Thymus (tissue), 11 donors: ENCODE measurements at regions not wholly inside any gene's neighbourhood (a gene's known extent, or its start where the extent isn't known, plus 50 kb on each side); places are given as distances from the start of the nearest gene placed in this dataset.

Experiments used
- DNase-seq, 9 donors: peaks; one replicate each; pipeline ENCODE4 v3.0.0-alpha.2; 2013; ENCODE audit warnings: low spot score in 9 of 9, low read depth in 6 of 9, missing footprints in 1 of 9
- H3K27ac ChIP-seq, 2 donors: one replicate each; pipeline ENCODE4 v1.5.1; 2013; ENCODE audit warnings: control low read depth in 1 of 2, low read depth in 1 of 2, low read length in 1 of 2, mild to moderate bottlenecking in 1 of 2, moderate library complexity in 1 of 2
- H3K27me3 ChIP-seq, 2 donors: one replicate each; pipeline ENCODE4 v1.5.1; 2013; ENCODE audit warnings: low read length in 1 of 2; ENCODE audit not compliant: control insufficient read depth in 2 of 2, insufficient read depth in 1 of 2
- H3K36me3 ChIP-seq, 2 donors: one replicate each; pipeline ENCODE4 v1.5.1; 2013; ENCODE audit warnings: low read length in 1 of 2, mild to moderate bottlenecking in 1 of 2, moderate library complexity in 1 of 2; ENCODE audit not compliant: control insufficient read depth in 2 of 2, insufficient read depth in 2 of 2
- H3K4me1 ChIP-seq, 2 donors: one replicate each; pipeline ENCODE4 v1.5.1; 2013; ENCODE audit warnings: low read length in 2 of 2; ENCODE audit not compliant: control insufficient read depth in 2 of 2, insufficient read depth in 2 of 2
- H3K4me3 ChIP-seq, 2 donors: one replicate each; pipeline ENCODE4 v1.5.1; 2013; ENCODE audit warnings: low read length in 2 of 2, control low read depth in 1 of 2, mild to moderate bottlenecking in 1 of 2
- H3K9me3 ChIP-seq, 2 donors: one replicate each; pipeline ENCODE4 v1.5.1; 2013; ENCODE audit warnings: low read length in 1 of 2, mild to moderate bottlenecking in 1 of 2; ENCODE audit not compliant: control insufficient read depth in 2 of 2, insufficient read depth in 1 of 2
- WGBS: extraction: QIAGEN DNeasy Blood & Tissue Kit; methylation state at CpG from one replicate; pipeline ENCODE4 v1.1.7; 2013; 5-methylcytosine and 5-hydroxymethylcytosine counted together
- donor health status: healthy.

GRCh38 chr5:38039091-38039490, 199.2 kb upstream of the GDNF start:
- WGBS, result 94% methylated on average over 2 of the region's 2 CpGs
- H3K4me1 ChIP-seq, result no peaks in the 10 kb centered on the region
- DNase-seq, result no peak
- no peaks in the 10 kb centered on the region for H3K9me3 ChIP-seq
- H3K36me3 ChIP-seq, result no peaks in the 10 kb centered on the region
- no peaks in the 10 kb centered on the region for H3K27me3 ChIP-seq
- no peak overlapping the region for H3K4me3 ChIP-seq
- no peak overlapping the region for H3K27ac ChIP-seq

GRCh38 chr5:38036765-38037164, 196.9 kb upstream of the GDNF start:
- 66% methylated on average over 4 of the region's 4 CpGs for WGBS
- H3K36me3 ChIP-seq, result no peaks in the 10 kb centered on the region

GRCh38 chr5:38032149-38032548, 192.3 kb upstream of the GDNF start:
- 90% methylated on average over 1 of the region's 1 CpG for WGBS
- H3K36me3 ChIP-seq, result no peaks in the 10 kb centered on the region
- H3K27me3 ChIP-seq, result no peaks in the 10 kb centered on the region
- no peak overlapping the region for H3K4me3 ChIP-seq
- H3K9me3 ChIP-seq, result no peaks in the 10 kb centered on the region
- no peaks in the 10 kb centered on the region for H3K4me1 ChIP-seq
- no peak for DNase-seq
- H3K27ac ChIP-seq, result no peak overlapping the region

More at GRCh38 chr5:38036765-38037164, 196.9 kb upstream of the GDNF start:
- no peak for DNase-seq
- Histone ChIP-seq H3K4me1 (no peaks in the 10 kb centered on the region), H3K4me3 (no peak overlapping the region), H3K9me3 (no peaks in the 10 kb centered on the region), H3K27me3 (no peaks in the 10 kb centered on the region), H3K27ac (no peak overlapping the region)

GRCh38 chr5:38031304-38031703, 191.5 kb upstream of the GDNF start:
- Histone ChIP-seq H3K4me3 (no peak overlapping the region), H3K27me3 (no peaks in the 10 kb centered on the region), H3K36me3 (no peaks in the 10 kb centered on the region), H3K27ac (no peak overlapping the region), H3K9me3 (no peaks in the 10 kb centered on the region), H3K4me1 (no peaks in the 10 kb centered on the region)
- 87% methylated on average over 1 of the region's 1 CpG for WGBS
- DNase-seq, result no peak

- no peak overlapping the region for H3K27ac ChIP-seq
- no peaks in the 10 kb centered on the region for H3K4me1 ChIP-seq
- no peak overlapping the region for H3K4me3 ChIP-seq
- H3K9me3 ChIP-seq, result no peaks in the 10 kb centered on the region
- 98% methylated on average over 6 of the region's 6 CpGs for WGBS
- no peaks in the 10 kb centered on the region for H3K27me3 ChIP-seq
- H3K36me3 ChIP-seq, result no peaks in the 10 kb centered on the region
- DNase-seq, result no peak
Measured at GRCh38 chr5:38029397-38030065, 189.7 kb upstream of the GDNF start.

GRCh38 chr5:38023799-38024198, 184.0 kb upstream of the GDNF start:
- no peak for DNase-seq
- Histone ChIP-seq H3K27me3 (no peaks in the 10 kb centered on the region), H3K4me3 (no peak overlapping the region), H3K27ac (no peak overlapping the region), H3K36me3 (no peaks in the 10 kb centered on the region), H3K9me3 (no peaks in the 10 kb centered on the region), H3K4me1 (no peaks in the 10 kb centered on the region)
- WGBS, result 81% methylated on average over 4 of the region's 4 CpGs

- H3K27me3 ChIP-seq, result no peaks in the 10 kb centered on the region
- H3K4me1 ChIP-seq, result no peaks in the 10 kb centered on the region
- no peak overlapping the region for H3K4me3 ChIP-seq
- H3K9me3 ChIP-seq, result no peaks in the 10 kb centered on the region
- H3K27ac ChIP-seq, result no peak overlapping the region
- 77% methylated on average over 4 of the region's 4 CpGs for WGBS
- no peak for DNase-seq
- H3K36me3 ChIP-seq, result no peaks in the 10 kb centered on the region
Measured at GRCh38 chr5:38023371-38023770, 183.5 kb upstream of the GDNF start.

- Histone ChIP-seq H3K36me3 (no peaks in the 10 kb centered on the region), H3K4me3 (no peak overlapping the region), H3K27me3 (no peaks in the 10 kb centered on the region), H3K9me3 (no peaks in the 10 kb centered on the region), H3K27ac (no peak overlapping the region), H3K4me1 (no peaks in the 10 kb centered on the region)
- no peak for DNase-seq
- WGBS, result 51% methylated on average over 4 of the region's 4 CpGs
Measured at GRCh38 chr5:38022631-38023030, 182.8 kb upstream of the GDNF start.

- Histone ChIP-seq H3K27ac (no peak overlapping the region), H3K4me1 (no peaks in the 10 kb centered on the region), H3K4me3 (no peak overlapping the region), H3K9me3 (no peaks in the 10 kb centered on the region), H3K27me3 (no peaks in the 10 kb centered on the region), H3K36me3 (no peaks in the 10 kb centered on the region)
- no peak for DNase-seq
- 92% methylated on average over 6 of the region's 6 CpGs for WGBS
Measured at GRCh38 chr5:38018016-38018415, 178.2 kb upstream of the GDNF start.
